ENCODE measurements at regions not wholly inside any gene's neighbourhood (a gene's known extent, or its start where the extent isn't known, plus 50 kb on each side); places are given as distances from the start of the nearest gene placed in this dataset.

DNA sequence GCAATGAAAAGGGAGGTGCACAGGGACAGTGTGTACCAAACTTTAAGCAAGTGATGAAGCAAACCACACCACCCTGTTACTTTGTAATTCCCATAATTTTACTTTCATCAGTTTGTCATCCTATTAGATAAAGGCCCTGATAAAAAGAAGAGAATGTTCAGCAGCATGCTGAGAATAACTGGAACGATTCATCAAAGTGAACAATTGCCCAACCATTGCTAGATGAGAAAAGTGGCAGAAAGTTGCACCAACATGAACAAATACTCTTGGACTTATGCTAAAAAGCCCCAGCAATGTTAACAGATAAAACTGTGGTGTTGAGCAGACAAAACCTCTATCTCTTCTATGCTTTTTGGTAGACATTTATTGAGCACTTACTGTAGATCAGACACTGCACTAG lies 75.5 kb upstream of the PCGF5 start:
- intact Hi-C loops (cut with micrococcal nuclease), result no loop called here

GRCh38 chr10:91146146-91146545 lies 74.3 kb upstream of the PCGF5 start:
- H3K4me1 ChIP-seq, result no peaks in the 10 kb centered on the region
- H3K27ac ChIP-seq (replicated peaks), result no peak overlapping the region
- intact Hi-C loops (cut with micrococcal nuclease), result no loop called here
- no peak overlapping the region for H3K4me3 ChIP-seq
- H3K36me3 ChIP-seq, result no peaks in the 10 kb centered on the region
- peaks cover 4% of the 10 kb centered on the region for H3K27me3 ChIP-seq (ENCODE audit: low read depth)
- H3K9me3 ChIP-seq (replicated peaks), result no peaks in the 10 kb centered on the region
- TF ChIP-seq, protein P1, sequence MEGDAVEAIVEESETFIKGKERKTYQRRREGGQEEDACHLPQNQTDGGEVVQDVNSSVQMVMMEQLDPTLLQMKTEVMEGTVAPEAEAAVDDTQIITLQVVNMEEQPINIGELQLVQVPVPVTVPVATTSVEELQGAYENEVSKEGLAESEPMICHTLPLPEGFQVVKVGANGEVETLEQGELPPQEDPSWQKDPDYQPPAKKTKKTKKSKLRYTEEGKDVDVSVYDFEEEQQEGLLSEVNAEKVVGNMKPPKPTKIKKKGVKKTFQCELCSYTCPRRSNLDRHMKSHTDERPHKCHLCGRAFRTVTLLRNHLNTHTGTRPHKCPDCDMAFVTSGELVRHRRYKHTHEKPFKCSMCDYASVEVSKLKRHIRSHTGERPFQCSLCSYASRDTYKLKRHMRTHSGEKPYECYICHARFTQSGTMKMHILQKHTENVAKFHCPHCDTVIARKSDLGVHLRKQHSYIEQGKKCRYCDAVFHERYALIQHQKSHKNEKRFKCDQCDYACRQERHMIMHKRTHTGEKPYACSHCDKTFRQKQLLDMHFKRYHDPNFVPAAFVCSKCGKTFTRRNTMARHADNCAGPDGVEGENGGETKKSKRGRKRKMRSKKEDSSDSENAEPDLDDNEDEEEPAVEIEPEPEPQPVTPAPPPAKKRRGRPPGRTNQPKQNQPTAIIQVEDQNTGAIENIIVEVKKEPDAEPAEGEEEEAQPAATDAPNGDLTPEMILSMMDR (IDR thresholded peaks at IDR 0.05; ENCODE audit: borderline replicate concordance), result no peak
- no peak for DNase-seq

More for the DNA sequence above, 75.5 kb upstream of the PCGF5 start:
- Histone ChIP-seq H3K4me3 (no peak overlapping the region), H3K27me3 (ENCODE audit: low read depth) (peaks cover 4% of the 10 kb centered on the region), H3K9me3 (replicated peaks) (no peaks in the 10 kb centered on the region), H3K27ac (replicated peaks) (no peak overlapping the region), H3K4me1 (no peaks in the 10 kb centered on the region), H3K36me3 (no peaks in the 10 kb centered on the region)
- TF ChIP-seq, protein P1 (IDR thresholded peaks at IDR 0.05; ENCODE audit: borderline replicate concordance), result no peak
- no peak for DNase-seq

GRCh38 chr10:91149550-91149949 lies 70.9 kb upstream of the PCGF5 start:
- intact Hi-C loops (cut with micrococcal nuclease), result no loop called here
- TF ChIP-seq, protein P1 (IDR thresholded peaks at IDR 0.05; ENCODE audit: borderline replicate concordance), result no peak
- DNase-seq, result no peak

GRCh38 chr10:91150631-91151030 lies 69.8 kb upstream of the PCGF5 start:
- Histone ChIP-seq H3K9me3 (replicated peaks) (no peaks in the 10 kb centered on the region), H3K36me3 (no peaks in the 10 kb centered on the region), H3K4me1 (no peaks in the 10 kb centered on the region), H3K27ac (replicated peaks) (no peak overlapping the region), H3K27me3 (ENCODE audit: low read depth) (no peaks in the 10 kb centered on the region), H3K4me3 (no peak overlapping the region)
- DNase-seq, result no peak
- intact Hi-C loops (cut with micrococcal nuclease), result no loop called here
- TF ChIP-seq, protein P1 (IDR thresholded peaks at IDR 0.05; ENCODE audit: borderline replicate concordance), result no peak

More at GRCh38 chr10:91149550-91149949, 70.9 kb upstream of the PCGF5 start:
- Histone ChIP-seq H3K27me3 (ENCODE audit: low read depth) (no peaks in the 10 kb centered on the region), H3K9me3 (replicated peaks) (no peaks in the 10 kb centered on the region), H3K4me1 (no peaks in the 10 kb centered on the region), H3K27ac (replicated peaks) (no peak overlapping the region), H3K4me3 (no peak overlapping the region), H3K36me3 (no peaks in the 10 kb centered on the region)

GRCh38 chr10:91153508-91153907 lies 67.0 kb upstream of the PCGF5 start:
- TF ChIP-seq, protein P1 (IDR thresholded peaks at IDR 0.05; ENCODE audit: borderline replicate concordance), result no peak
- peaks cover 3% of the 10 kb centered on the region for H3K4me1 ChIP-seq
- intact Hi-C loops (cut with micrococcal nuclease), result no loop called here
- DNase-seq, result no peak
- H3K27me3 ChIP-seq (ENCODE audit: low read depth), result no peaks in the 10 kb centered on the region
- no peak overlapping the region for H3K27ac ChIP-seq (replicated peaks)
- no peaks in the 10 kb centered on the region for H3K36me3 ChIP-seq
- H3K4me3 ChIP-seq, result no peak overlapping the region
- H3K9me3 ChIP-seq (replicated peaks), result no peaks in the 10 kb centered on the region

DNA sequence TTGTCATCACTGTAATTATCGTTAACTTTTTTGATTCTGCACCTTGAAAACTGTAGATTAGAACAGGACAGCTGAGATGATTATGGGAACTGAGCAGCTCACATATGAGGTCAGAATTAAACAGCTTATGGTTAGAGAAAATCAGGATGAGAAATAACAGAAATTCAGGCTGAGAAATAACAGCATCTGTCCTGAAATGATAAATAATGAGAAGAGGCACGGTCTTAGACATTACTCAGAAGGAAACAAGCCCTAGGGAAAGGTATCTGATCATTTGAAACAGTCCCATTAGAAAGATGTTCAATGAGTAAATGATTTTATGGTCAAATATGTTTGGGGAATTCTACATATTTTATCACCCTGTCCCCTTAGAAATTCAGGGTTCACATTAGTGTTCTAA lies 65.6 kb upstream of the PCGF5 start:
- Histone ChIP-seq H3K27ac (replicated peaks) (no peak overlapping the region), H3K27me3 (ENCODE audit: low read depth) (no peaks in the 10 kb centered on the region), H3K36me3 (no peaks in the 10 kb centered on the region), H3K4me3 (no peak overlapping the region), H3K9me3 (replicated peaks) (no peaks in the 10 kb centered on the region), H3K4me1 (peaks cover 3% of the 10 kb centered on the region)
- DNase-seq, result no peak
- TF ChIP-seq, protein P1 (IDR thresholded peaks at IDR 0.05; ENCODE audit: borderline replicate concordance), result no peak
- intact Hi-C loops (cut with micrococcal nuclease), result no loop called here
